Left ventricle myocardium inferior (tissue), 1 donor: ENCODE measurements at regions not wholly inside any gene's neighbourhood (a gene's known extent, or its start where the extent isn't known, plus 50 kb on each side); places are given as distances from the start of the nearest gene placed in this dataset.

ENCODE experiments used
- DNase-seq: peaks from one replicate; pipeline ENCODE4 v3.0.0-alpha.2; 2020
- H3K27ac ChIP-seq: fragments of 200-600 bp; replicated peaks from 2 replicates; pipeline ENCODE4 v1.8.0; 2021
- H3K27me3 ChIP-seq: fragments of 200-600 bp; 2 replicates; pipeline ENCODE4 v1.8.0; 2021; ENCODE audit warnings: low read depth
- H3K36me3 ChIP-seq: fragments of 200-600 bp; 2 replicates; pipeline ENCODE4 v1.8.0; 2021
- H3K4me1 ChIP-seq: fragments of 200-600 bp; 2 replicates; pipeline ENCODE4 v1.8.0; 2021
- H3K4me3 ChIP-seq: fragments of 200-600 bp; 2 replicates; pipeline ENCODE4 v1.8.0; 2021; ENCODE audit warnings: mild to moderate bottlenecking, moderate library complexity
- H3K9me3 ChIP-seq: fragments of 200-600 bp; replicated peaks from 2 replicates; pipeline ENCODE4 v1.8.0; 2021
- intact Hi-C: fragments of 100-400 bp; cut with micrococcal nuclease; formaldehyde crosslinking; loops from one replicate; pipeline ENCODE4 v1.11.0; 2022
- TF ChIP-seq, protein P1 (sequence below): fragments of 200-600 bp; IDR thresholded peaks from 2 replicates; pipeline ENCODE4 v1.8.0; 2021; ENCODE audit warnings: antibody characterized with exemption, mild to moderate bottlenecking, borderline replicate concordance
- donor health status: DM: no; HTN: yes; CAD: no; lungs with severe emphysema.

DNA sequence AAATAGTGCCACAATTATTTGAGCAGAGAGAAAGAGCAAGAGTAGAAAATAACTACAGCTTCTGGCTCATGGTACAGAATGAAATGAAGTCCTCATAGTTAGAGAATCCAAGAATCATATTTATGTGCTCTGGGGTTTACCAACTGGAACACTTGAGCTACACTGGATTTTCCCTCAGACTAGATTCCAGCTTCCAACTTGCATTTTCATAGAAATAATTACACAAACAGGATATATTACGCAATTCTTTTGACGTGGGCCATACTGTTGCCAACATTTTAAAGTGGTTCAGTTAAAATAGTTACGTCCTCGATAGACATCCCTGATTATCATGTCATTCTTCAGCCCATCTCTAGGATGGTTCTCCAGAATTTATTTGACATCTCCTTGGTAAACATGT, 129.2 kb downstream of the ETAA1 start:
- TF ChIP-seq, protein P1, sequence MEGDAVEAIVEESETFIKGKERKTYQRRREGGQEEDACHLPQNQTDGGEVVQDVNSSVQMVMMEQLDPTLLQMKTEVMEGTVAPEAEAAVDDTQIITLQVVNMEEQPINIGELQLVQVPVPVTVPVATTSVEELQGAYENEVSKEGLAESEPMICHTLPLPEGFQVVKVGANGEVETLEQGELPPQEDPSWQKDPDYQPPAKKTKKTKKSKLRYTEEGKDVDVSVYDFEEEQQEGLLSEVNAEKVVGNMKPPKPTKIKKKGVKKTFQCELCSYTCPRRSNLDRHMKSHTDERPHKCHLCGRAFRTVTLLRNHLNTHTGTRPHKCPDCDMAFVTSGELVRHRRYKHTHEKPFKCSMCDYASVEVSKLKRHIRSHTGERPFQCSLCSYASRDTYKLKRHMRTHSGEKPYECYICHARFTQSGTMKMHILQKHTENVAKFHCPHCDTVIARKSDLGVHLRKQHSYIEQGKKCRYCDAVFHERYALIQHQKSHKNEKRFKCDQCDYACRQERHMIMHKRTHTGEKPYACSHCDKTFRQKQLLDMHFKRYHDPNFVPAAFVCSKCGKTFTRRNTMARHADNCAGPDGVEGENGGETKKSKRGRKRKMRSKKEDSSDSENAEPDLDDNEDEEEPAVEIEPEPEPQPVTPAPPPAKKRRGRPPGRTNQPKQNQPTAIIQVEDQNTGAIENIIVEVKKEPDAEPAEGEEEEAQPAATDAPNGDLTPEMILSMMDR: no peak
- no peaks in the 10 kb centered on the region for H3K4me1 ChIP-seq
- DNase-seq: no peak
- intact Hi-C loops: no loop called here
- H3K27ac ChIP-seq: peak overlapping the region; percentile 54
- H3K4me3 ChIP-seq: no peak overlapping the region
- no peaks in the 10 kb centered on the region for H3K36me3 ChIP-seq
- H3K9me3 ChIP-seq: no peaks in the 10 kb centered on the region
- H3K27me3 ChIP-seq: no peaks in the 10 kb centered on the region

DNA sequence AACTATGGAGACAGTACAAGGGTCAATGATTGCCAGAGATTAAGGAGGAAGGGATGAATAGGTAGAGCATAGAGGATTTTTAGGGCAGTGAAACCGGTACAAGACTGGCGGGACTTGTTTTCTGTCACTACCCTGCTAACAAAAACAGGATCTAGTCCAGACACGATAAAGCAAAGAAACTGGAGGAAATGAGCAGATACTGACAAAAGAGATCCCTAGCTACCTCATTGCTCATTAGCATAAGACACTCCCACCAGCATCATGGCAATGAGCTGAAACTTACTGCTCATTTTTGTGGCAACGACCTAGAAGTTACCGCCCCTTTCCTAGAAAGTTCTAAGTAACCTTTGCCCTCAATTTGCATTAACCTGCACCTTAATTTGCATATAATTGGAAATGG, 131.2 kb downstream of the ETAA1 start:
- no peaks in the 10 kb centered on the region for H3K27me3 ChIP-seq
- H3K4me1 ChIP-seq: no peaks in the 10 kb centered on the region
- H3K27ac ChIP-seq: no peak overlapping the region
- no peak overlapping the region for H3K4me3 ChIP-seq
- DNase-seq: no peak
- TF ChIP-seq, protein P1: no peak
- intact Hi-C loops: no loop called here
- no peaks in the 10 kb centered on the region for H3K36me3 ChIP-seq
- H3K9me3 ChIP-seq: no peaks in the 10 kb centered on the region

GRCh38 chr2:67532387-67532786, 135.3 kb downstream of the ETAA1 start:
- Histone ChIP-seq H3K27ac (no peak overlapping the region), H3K27me3 (no peaks in the 10 kb centered on the region), H3K9me3 (peaks cover 3% of the 10 kb centered on the region), H3K4me1 (no peaks in the 10 kb centered on the region), H3K36me3 (no peaks in the 10 kb centered on the region), H3K4me3 (no peak overlapping the region)
- TF ChIP-seq, protein P1: no peak
- intact Hi-C loops: no loop called here
- DNase-seq: no peak

DNA sequence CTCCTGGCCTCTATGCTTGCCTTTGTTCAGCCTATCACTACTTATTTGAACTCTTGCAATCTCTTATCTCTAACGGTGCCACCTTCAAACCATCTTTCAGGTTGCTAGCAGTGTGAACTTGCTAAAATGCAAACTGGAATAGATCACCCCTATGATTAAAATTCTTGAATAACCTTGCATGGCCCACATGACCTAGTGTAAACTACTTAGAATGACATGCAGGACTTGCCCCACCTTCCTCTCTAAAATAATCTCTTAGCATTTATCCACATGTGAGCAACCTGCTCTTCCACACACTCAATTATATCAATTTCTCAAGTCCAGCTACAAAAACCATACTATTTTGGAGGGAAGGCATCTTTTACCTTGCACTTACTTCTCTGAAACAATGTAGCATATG, 137.6 kb downstream of the ETAA1 start:
- no peaks in the 10 kb centered on the region for H3K27me3 ChIP-seq
- H3K4me3 ChIP-seq: no peak overlapping the region
- H3K4me1 ChIP-seq: no peaks in the 10 kb centered on the region
- no peaks in the 10 kb centered on the region for H3K36me3 ChIP-seq
- no peak for DNase-seq
- intact Hi-C loops: no loop called here
- TF ChIP-seq, protein P1: no peak
- H3K9me3 ChIP-seq: peaks cover 21% of the 10 kb centered on the region
- H3K27ac ChIP-seq: no peak overlapping the region

DNA sequence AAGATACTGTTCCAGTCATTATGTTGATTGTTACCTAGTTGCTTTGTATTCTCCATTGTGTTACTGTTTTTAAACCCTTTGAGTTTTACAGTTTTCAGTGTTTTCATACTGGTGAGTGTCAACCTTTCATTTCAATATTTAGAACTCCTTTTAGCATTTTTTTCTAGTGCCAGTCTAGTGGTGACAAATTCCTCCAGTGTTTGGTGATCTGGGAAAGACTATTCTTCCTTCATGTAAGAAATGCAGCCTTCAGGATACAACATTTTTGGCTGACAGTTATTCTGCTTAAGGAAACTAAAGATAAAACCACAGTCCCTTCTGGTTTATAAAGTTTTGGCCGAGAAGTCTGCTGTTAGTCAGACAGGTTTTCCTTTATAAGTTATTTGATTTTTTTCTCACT, 143.8 kb downstream of the ETAA1 start:
- Histone ChIP-seq H3K4me1 (no peaks in the 10 kb centered on the region), H3K36me3 (no peaks in the 10 kb centered on the region), H3K27me3 (no peaks in the 10 kb centered on the region), H3K9me3 (peaks cover 46% of the 10 kb centered on the region), H3K4me3 (no peak overlapping the region), H3K27ac (no peak overlapping the region)
- no peak for DNase-seq
- intact Hi-C loops: no loop called here
- TF ChIP-seq, protein P1: no peak

DNA sequence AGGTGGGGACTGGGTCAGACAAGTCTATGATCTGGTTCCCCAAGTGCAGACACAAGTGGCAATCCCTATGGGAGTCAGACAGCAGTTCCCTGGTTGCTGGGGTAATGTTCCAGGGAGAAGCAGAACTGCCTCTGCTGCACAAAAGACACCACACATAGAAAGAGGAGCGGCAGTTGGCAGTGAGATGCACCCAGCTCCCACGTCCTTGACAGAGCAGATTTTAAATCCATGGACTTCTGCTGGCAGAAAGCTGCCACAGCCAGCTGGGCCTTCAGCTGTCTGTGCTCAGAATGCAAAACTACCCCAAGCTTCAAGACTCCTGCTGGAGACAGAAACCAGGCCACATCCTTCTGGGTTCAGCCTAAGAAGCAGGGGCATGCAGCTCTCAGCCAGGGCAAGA, 147.2 kb downstream of the ETAA1 start:
- no peaks in the 10 kb centered on the region for H3K27me3 ChIP-seq
- TF ChIP-seq, protein P1: no peak
- DNase-seq: no peak
- intact Hi-C loops: no loop called here
- H3K4me3 ChIP-seq: no peak overlapping the region
- no peak overlapping the region for H3K27ac ChIP-seq
- no peaks in the 10 kb centered on the region for H3K36me3 ChIP-seq
- peaks cover 26% of the 10 kb centered on the region for H3K9me3 ChIP-seq
- no peaks in the 10 kb centered on the region for H3K4me1 ChIP-seq
